ENCODE measurements at regions not wholly inside any gene's neighbourhood (a gene's known extent, or its start where the extent isn't known, plus 50 kb on each side); places are given as distances from the start of the nearest gene placed in this dataset.

GRCh38 chr21:35782667-35783066 is 277.7 kb downstream of the SETD4 start:
- TF ChIP-seq EHMT2 (IDR thresholded peaks at IDR 0.05; ENCODE audit: low read depth) (no peak), CTCF (IDR thresholded peaks at IDR 0.05) (no peak), HDAC2 (IDR thresholded peaks at IDR 0.05) (no peak), RAD21 (conservative IDR thresholded peaks at IDR 0.05 in 1 of 2, IDR thresholded peaks at IDR 0.05 in 1 of 2) (no peak), POLR2A (IDR thresholded peaks at IDR 0.05; ENCODE audit: low read length) (no peak), SMC3 (IDR thresholded peaks at IDR 0.05) (no peak), EP300 (IDR thresholded peaks at IDR 0.05) (no peak), REST (IDR thresholded peaks at IDR 0.05) (no peak)

Measured in A549 (cell line).